ENCODE measurements at regions not wholly inside any gene's neighbourhood (a gene's known extent, or its start where the extent isn't known, plus 50 kb on each side); places are given as distances from the start of the nearest gene placed in this dataset.

GRCh38 chr1:83697220-83697619, 301.7 kb downstream of the TTLL7 start:
- TF ChIP-seq Cebpa-rat (IDR thresholded peaks at IDR 0.05): no peak
- no peak overlapping the region for H3K4me2 ChIP-seq

GRCh38 chr1:83694449-83694848, 304.5 kb downstream of the TTLL7 start:
- no peak for TF ChIP-seq Cebpa-rat (IDR thresholded peaks at IDR 0.05)
- Histone ChIP-seq H3K4me3 (no peak overlapping the region), H3K27me3 (peaks cover 8 to 29% (median 21%) of the 10 kb centered on the region in 11 experiments; a peak in 17 of 22 replicates), H3K4me2 (peak overlapping the region in 2 of 11 experiments; percentile 25; a peak in 2 of 22 replicates), H3K27ac (no peak overlapping the region), H3K9me3 (replicated peaks in 1 of 11) (peaks cover 2 to 7% (median 2%) of the 10 kb centered on the region in 11 experiments; a peak in 15 of 22 replicates), H3K4me1 (peaks cover 0 to 9% (median 7%) of the 10 kb centered on the region in 10 experiments; a peak in 9 of 20 replicates), H4K20me1 (no peaks in the 10 kb centered on the region), H3K36me3 (no peaks in the 10 kb centered on the region), H3K9ac (no peak overlapping the region)

More at GRCh38 chr1:83697220-83697619, 301.7 kb downstream of the TTLL7 start:
- Histone ChIP-seq H3K4me1 (peaks cover 0 to 8% (median 0%) of the 10 kb centered on the region in 10 experiments; a peak in 3 of 20 replicates), H3K9me3 (replicated peaks in 1 of 11) (no peaks in the 10 kb centered on the region), H4K20me1 (no peaks in the 10 kb centered on the region), H3K27ac (no peak overlapping the region), H3K9ac (no peak overlapping the region), H3K4me3 (no peak overlapping the region), H3K36me3 (no peaks in the 10 kb centered on the region), H3K27me3 (peaks cover 8 to 25% (median 18%) of the 10 kb centered on the region in 11 experiments; a peak in 17 of 22 replicates)

GRCh38 chr1:83693427-83694126, 305.4 kb downstream of the TTLL7 start:
- Histone ChIP-seq H3K27me3 (peaks cover 8 to 29% (median 21%) of the 10 kb centered on the region in 11 experiments; a peak in 17 of 22 replicates), H3K4me3 (no peak overlapping the region), H3K4me2 (peak overlapping the region in 4 of 11 experiments; percentile 12 to 31 (median 26); a peak in 4 of 22 replicates)

GRCh38 chr1:83692524-83693381, 306.2 kb downstream of the TTLL7 start:
- Histone ChIP-seq H3K27me3 (peaks cover 8 to 29% (median 21%) of the 10 kb centered on the region in 11 experiments; a peak in 17 of 22 replicates), H3K36me3 (no peaks in the 10 kb centered on the region), H3K4me3 (no peak overlapping the region), H4K20me1 (no peaks in the 10 kb centered on the region), H3K4me1 (peaks cover 0 to 9% (median 7%) of the 10 kb centered on the region in 10 experiments; a peak in 9 of 20 replicates), H3K4me2 (no peak overlapping the region), H3K9me3 (replicated peaks in 1 of 11) (peaks cover 4 to 12% (median 6%) of the 10 kb centered on the region in 11 experiments; a peak in 15 of 22 replicates), H3K27ac (no peak overlapping the region), H3K9ac (no peak overlapping the region)
- no peak for TF ChIP-seq Cebpa-rat (IDR thresholded peaks at IDR 0.05)

More at GRCh38 chr1:83693427-83694126, 305.4 kb downstream of the TTLL7 start:
- H3K4me1 ChIP-seq: peaks cover 0 to 9% (median 7%) of the 10 kb centered on the region in 10 experiments; a peak in 9 of 20 replicates
- H3K9ac ChIP-seq: no peak overlapping the region
- H3K36me3 ChIP-seq: no peaks in the 10 kb centered on the region
- H4K20me1 ChIP-seq: no peaks in the 10 kb centered on the region
- no peak overlapping the region for H3K27ac ChIP-seq
- H3K9me3 ChIP-seq (replicated peaks in 1 of 11): peaks cover 4 to 12% (median 6%) of the 10 kb centered on the region in 11 experiments; a peak in 15 of 22 replicates
- no peak for TF ChIP-seq Cebpa-rat (IDR thresholded peaks at IDR 0.05)

- Histone ChIP-seq H3K9ac (no peak overlapping the region), H3K4me1 (peaks cover 0 to 9% (median 7%) of the 10 kb centered on the region in 10 experiments; a peak in 9 of 20 replicates), H3K27me3 (peaks cover 8 to 29% (median 21%) of the 10 kb centered on the region in 11 experiments; a peak in 17 of 22 replicates), H3K27ac (no peak overlapping the region), H3K36me3 (no peaks in the 10 kb centered on the region), H3K4me3 (no peak overlapping the region), H4K20me1 (no peaks in the 10 kb centered on the region), H3K4me2 (no peak overlapping the region), H3K9me3 (replicated peaks in 1 of 11) (peaks cover 4 to 12% (median 6%) of the 10 kb centered on the region in 11 experiments; a peak in 15 of 22 replicates)
- TF ChIP-seq Cebpa-rat (IDR thresholded peaks at IDR 0.05): no peak
These were observed 306.9 kb downstream of the TTLL7 start for GRCh38 chr1:83691953-83692500.

GRCh38 chr1:83689921-83690868, 308.7 kb downstream of the TTLL7 start:
- H3K27ac ChIP-seq: no peak overlapping the region
- H3K4me3 ChIP-seq: no peak overlapping the region
- no peak overlapping the region for H3K9ac ChIP-seq
- peaks cover 8 to 29% (median 21%) of the 10 kb centered on the region in 11 experiments; a peak in 17 of 22 replicates for H3K27me3 ChIP-seq
- no peaks in the 10 kb centered on the region for H4K20me1 ChIP-seq
- peaks cover 4 to 12% (median 6%) of the 10 kb centered on the region in 11 experiments; a peak in 15 of 22 replicates for H3K9me3 ChIP-seq (replicated peaks in 1 of 11)
- peak overlapping the region in 6 of 11 experiments; percentile 5 to 34 (median 12); a peak in 7 of 22 replicates for H3K4me2 ChIP-seq
- H3K36me3 ChIP-seq: no peaks in the 10 kb centered on the region
- no peak for TF ChIP-seq Cebpa-rat (IDR thresholded peaks at IDR 0.05)
- H3K4me1 ChIP-seq: peaks cover 0 to 9% (median 7%) of the 10 kb centered on the region in 10 experiments; a peak in 9 of 20 replicates

- TF ChIP-seq Cebpa-rat (IDR thresholded peaks at IDR 0.05): no peak
- Histone ChIP-seq H3K9me3 (replicated peaks in 1 of 11) (no peaks in the 10 kb centered on the region; a peak in 1 of 22 replicates), H3K4me2 (no peak overlapping the region), H3K36me3 (no peaks in the 10 kb centered on the region), H3K4me3 (no peak overlapping the region), H3K27ac (no peak overlapping the region), H4K20me1 (no peaks in the 10 kb centered on the region), H3K9ac (no peak overlapping the region), H3K4me1 (no peaks in the 10 kb centered on the region), H3K27me3 (no peaks in the 10 kb centered on the region)
These were observed 316.8 kb downstream of the TTLL7 start for GRCh38 chr1:83682132-83682531.

GRCh38 chr1:83676106-83676505, 322.8 kb downstream of the TTLL7 start:
- Histone ChIP-seq H3K4me1 (peaks cover 0 to 17% (median 0%) of the 10 kb centered on the region in 10 experiments; a peak in 5 of 20 replicates), H3K36me3 (no peaks in the 10 kb centered on the region), H3K27ac (no peak overlapping the region), H3K4me2 (no peak overlapping the region), H3K9ac (no peak overlapping the region), H3K27me3 (no peaks in the 10 kb centered on the region), H4K20me1 (no peaks in the 10 kb centered on the region), H3K9me3 (replicated peaks in 1 of 11) (no peaks in the 10 kb centered on the region), H3K4me3 (no peak overlapping the region)
- no peak for TF ChIP-seq Cebpa-rat (IDR thresholded peaks at IDR 0.05)
